NCI-H2081 (cell line): ENCODE measurements at regions not wholly inside any gene's neighbourhood (a gene's known extent, or its start where the extent isn't known, plus 50 kb on each side); places are given as distances from the start of the nearest gene placed in this dataset.

ENCODE experiments used
- DNase-seq, 2 experiments: peaks; one replicate each; lab custom pipeline; 2025; lab: John Stamatoyannopoulos, UW

DNA sequence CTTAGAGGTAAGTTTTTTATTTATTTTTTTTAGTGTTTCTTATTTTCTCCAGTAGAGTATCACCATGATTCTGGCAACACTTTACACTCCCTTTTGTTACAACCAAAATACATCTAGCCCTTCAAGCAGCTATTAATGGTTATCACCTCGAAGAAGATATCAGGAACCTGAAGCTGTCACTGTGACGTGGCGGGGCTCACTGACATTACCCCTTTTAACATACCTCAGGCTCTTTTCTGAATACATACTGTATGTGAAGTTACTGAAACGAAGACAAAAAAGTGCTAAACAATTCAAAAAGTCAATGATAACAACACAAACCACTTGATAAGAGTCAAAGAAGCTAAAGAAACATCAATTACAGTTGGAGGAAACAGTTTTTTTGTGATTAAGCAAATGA is 1218.7 kb downstream of the EFNB2 start:
- DNase-seq: no peak

DNA sequence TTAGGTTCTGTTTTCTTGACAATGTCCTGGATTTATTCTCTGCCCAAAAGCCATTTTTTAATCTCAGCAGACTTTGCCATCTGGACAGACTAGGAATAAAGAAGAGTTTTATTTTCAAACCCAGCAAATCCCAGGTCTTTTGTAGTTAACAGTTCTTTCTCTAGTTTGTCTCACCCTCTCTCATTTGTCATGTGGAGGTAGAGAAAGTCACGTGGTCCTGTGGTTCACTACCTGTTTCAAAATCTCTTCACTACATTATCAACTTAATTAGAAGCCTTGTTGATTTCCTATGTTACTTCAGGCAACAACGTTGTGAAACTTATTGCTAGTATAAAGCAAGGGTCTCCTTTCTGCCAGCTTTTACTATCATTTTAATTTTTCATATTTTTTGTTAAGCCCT is 1222.6 kb downstream of the EFNB2 start:
- DNase-seq: no peak

DNA sequence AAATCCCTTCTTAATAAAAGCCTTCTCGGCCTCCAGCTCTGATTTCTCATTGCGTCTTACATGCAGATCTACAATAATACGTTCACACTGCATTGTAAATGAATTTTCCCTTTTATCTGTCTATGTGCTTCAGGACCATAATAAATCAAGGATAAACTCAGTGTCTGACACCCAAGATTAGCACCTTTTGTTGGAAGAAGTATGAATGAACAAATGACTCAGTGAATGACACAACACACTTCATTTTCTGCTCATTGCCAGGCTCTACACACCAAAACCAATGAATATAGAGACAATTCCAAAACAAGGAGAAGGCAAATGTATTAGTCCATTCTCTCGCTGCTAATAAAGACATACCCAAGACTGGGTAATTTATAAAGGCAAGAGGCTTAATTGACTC is 1224.4 kb downstream of the EFNB2 start:
- DNase-seq: no peak

DNA sequence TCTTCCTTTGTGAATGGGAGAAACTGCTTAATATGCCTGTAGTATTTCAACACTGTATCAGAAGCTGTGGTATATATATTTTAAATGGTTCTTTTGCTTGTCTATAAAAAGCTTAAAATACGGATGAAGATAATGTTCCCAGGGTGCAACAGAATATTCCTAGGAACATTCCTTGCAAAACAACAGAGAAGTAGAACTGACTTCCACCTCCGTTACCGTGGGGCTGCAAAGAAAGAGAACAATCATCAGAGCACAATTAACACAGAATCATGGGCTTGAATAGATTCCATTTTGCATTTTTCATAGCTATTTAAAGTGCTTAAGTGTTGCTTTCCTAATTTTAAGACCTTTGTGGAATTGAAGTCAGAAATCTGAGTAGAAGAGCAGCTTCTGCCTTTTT is 1227.7 kb downstream of the EFNB2 start:
- no peak for DNase-seq

DNA sequence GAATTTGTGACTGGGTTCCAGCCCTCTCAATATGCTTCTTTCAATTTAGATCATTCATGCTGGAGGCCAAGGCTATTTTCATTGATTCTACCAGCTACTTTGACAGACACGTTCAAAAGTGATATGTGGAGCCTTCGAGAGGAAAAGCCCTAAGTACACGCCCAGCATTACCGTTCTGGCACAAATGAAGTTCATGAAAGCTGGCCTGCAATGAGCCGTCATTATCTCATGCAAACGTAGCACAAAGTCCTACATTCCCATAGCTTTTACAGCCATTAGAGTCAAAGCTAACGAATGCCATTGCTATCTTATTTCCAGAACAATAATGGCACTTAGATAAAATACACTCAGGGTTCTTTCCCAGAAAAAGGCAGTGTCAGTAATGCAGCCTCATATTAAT is 1237.6 kb downstream of the EFNB2 start:
- no peak for DNase-seq

DNA sequence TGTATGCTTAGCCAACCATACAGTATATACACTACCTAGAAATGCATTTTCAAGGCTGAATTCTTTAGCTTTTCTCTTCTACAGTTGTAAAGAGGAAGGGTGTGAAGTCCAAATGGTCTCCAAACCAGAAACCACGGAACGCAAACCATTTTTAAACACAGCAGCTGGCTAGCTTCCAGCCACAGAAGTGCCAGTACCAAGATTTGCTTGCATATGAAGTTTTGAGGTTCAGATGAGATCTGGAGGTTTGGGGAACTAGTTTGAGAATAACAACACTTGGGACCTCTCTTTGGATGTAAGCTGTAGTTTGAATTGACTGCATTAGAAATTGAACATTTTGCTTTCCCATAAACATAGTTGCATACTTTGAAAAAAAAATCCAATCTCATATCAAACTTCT is 1243.5 kb downstream of the EFNB2 start:
- DNase-seq: no peak

DNA sequence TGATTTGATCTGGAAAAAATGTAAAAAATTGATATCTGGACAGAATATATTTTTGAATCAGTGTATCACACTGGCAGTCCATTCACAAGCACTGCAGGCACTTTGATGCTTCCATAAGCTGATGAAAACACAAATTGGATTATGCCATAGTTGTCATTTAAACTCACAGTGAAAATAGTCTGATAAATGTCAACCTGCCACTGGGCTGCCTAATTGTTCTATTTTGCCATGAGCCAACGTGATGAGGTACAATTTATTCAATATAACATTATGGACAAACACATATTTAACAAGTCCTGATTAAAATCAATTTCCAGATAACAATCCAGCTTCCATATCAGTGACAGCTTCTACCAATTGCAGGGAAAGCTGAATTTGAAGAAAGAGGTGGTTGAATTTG is 1244.9 kb downstream of the EFNB2 start:
- no peak for DNase-seq

DNA sequence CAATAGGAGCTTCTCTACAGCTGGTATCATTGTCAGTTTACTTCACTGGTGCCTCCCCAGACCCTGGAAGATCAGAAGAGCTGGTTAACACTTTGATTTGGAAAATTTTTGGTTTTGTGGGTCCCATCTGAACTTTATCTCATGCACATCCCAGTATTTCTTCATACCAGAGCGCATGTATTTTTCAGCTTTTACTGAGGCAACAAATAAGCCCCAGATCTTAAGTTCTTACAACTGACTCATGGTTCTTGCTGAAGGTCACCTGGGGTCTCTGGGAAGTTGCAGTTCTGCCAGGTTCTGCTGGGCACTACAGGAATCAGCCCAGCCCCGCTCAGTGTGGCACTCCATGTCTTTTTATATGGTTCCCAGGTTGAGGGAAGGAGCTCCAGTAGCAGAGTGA is 1249.9 kb downstream of the EFNB2 start:
- no peak for DNase-seq

DNA sequence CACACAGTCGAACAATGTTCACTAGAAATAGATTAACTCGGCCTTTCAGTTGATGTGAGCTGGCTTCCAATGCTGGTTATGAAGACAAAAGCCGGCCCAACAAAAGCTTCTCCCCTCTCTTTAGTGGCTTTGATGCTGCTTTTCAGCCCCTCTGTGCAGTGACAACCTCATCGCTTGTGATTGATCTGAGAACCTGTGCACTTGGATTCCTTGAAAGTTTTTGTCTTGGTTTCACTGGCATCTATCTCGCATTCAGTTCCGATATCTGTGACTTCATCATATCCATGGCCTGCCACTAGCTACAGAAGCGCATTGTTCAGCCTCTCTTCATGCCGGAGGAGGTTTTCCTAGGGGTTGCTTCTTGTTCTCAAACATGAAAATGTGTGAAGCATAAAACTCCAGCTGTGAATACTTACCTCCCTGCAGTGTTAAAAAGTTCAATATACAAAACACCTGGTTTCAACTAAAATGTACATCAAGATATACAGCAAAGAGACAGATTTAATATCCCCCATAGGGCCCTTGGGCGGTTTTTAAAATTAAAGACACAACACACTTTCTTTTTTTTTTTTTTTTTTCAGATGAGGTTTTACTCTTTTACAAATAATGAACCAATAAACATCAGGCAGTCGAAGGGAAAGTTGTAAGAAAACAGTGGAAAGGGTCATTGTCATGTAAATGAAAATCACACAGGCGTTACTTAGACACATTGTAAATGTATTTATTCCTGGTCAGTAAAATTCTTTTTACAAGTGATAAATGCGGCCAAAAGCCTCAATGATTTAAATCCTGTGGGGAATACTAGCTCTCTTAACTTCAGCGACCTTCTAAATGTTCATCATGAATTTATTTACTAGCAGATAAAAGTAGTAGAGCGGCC is 1252.8 kb downstream of the EFNB2 start:
- no peak for DNase-seq

DNA sequence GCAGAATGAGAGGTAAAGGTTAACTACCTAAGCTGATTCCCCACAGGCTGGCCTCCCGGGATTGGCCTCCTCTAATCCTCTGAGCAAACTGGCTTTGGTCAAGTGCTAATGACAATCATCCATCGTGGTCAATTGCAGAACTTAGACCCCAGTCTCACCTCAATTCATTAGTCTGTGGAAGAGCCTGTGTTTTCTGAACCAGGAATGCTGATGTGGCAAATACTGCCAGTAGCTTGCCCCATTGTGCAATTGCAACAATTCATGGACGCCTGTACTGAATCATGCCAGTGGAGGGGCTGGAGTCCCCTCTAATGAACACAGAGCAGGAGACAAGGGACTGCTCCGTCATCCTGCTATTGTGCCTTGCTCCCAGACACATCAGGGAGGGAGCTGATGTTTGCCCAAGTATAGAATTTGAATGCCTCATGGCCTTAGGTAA is 1256.5 kb downstream of the EFNB2 start:
- DNase-seq: no peak

DNA sequence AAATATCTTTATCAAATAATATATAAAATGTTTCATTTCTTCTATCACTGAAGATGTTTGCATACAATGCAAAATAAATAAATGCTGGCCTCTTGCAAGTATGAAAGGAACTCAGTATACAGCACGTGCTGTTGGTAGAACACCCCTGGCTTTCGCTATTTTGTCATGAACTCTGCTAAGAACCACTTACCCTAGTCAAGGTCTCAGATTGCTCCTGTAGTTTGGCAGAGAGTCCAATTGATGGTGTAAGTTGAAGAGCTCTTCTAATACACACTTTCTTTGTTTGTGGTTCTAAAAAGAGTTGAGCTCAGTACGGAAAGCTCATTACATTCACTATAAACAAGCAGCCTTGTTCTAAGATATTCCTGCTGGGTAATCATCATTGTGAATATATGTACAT is 1258.9 kb downstream of the EFNB2 start:
- DNase-seq: no peak

DNA sequence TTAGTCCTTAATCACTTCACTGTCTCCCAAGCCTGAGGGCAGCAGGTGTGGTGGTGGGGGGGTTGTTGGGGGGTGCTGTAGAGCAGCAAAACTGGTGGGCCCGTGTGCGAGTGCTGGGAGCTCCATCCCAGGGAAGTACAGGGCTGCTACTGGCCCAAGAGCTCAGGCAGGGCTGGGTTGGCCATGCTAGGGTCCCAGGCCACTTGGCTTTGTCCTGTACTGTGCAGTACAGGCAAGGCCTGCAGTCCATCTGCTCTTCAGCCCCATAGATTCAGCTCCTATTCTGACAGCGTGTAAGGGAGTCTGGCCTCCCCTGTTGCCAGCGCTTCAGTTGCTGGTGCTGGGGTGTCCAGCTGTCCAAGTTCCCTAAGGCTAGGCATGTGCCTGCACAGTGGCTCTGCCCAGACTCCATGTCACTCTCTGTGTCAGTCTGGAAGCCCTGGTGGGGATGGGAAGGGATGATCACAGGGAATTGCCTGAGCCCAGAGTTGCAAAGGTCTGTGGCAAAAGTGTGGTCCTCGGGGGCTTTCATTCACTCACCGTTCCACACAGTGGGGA is 1261.7 kb downstream of the EFNB2 start:
- DNase-seq: no peak

DNA sequence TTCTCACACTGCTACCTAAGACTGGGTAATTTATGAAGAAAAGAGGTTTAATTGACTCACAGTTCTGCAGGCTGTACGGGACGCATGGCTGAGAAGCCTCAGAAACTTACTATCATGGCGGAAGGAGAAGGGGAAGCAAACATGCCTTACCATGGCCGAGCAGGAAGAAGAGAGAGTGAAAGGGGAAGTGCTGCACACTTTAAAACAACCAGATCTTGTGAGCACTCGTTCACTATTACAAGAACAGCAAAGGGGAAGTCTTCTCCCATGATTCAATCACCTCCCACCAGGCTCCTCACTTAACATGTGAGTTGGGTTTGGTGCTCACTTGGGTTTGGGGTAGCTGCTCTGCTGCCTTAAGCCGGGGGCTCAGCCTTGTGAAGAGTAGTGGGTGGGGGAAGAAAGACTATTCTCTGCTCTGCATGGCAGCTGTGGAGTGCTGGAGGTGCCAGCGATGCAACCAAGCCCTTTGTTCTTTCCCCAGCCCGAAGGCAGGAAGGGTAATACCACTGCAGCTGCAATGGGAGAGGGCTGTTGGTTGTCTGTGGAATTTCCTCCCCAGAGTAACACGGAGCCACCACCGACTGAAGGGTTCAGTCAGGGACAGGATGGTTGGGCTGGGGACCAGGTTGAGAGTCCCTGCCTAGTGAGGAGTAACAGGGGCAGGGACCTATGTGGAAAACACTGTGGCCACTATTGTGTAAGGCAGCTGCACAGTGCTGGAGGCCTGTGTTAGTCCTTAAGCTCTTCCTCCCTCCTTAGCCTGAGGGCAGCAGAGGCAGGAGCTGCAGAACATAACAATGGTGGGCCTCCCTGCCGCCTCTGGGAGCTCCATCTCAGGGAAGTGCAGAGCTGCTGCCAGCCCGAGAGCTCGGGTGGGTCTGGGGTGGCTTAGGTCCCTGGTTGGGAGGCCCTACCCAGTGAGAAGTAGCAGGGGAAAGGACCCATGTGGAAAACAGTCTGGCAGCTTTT is 1262.5 kb downstream of the EFNB2 start:
- no peak for DNase-seq

DNA sequence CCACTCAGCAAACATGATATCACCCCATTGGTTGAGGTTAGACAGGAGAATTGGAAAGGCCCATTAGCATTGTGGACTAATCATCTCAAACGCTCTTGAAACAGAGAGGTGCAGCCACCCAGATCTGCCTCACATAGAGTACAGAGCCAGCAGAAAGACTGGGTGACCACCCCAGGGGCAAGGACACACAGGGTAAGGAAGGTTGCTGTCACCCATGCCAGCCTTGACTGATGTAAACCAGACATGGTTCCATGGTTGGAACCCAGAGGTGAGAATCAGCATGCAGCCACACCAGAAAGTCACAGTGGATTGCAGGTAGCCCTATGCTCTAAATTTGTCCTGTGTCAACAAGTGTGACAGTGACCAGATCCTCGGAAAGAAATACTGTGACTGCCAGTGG is 1268.8 kb downstream of the EFNB2 start:
- DNase-seq: no peak

DNA sequence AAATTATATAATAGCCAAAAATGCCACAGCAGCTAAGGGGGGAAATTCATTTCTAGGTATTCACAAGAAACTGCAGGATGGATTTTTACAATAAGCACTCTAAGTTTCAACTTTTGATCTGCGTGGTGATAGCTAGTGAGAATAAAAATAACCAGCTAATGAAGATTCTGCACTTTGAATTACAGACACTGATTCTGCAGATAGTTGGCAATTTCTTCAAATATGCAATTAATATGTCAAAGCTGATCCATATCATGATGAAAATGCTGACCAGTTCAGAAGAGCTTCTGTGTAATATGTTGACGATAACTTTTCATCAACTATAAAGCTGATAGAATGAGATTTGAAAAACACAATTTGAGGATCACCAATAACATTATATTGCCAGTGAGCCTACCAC is 1272.9 kb downstream of the EFNB2 start:
- no peak for DNase-seq

DNA sequence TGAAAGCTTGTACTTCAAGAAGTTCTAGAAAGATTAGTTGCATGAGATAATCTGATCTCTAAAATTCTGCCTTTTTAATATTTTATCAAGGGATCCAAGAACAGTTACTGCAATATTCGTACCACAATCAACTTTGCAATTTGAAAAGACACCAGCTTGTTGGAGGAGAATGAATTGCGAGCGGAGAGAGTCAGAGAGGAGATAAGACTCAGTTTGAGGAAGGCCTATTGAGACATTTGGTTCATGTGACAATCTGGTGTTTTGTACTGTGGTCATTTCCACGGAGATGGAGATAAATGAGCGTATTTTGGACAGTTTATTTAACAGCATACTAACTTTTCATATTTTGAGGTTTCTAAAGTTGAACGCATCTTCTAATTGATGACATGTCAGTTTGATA is 1276.0 kb downstream of the EFNB2 start:
- no peak for DNase-seq

DNA sequence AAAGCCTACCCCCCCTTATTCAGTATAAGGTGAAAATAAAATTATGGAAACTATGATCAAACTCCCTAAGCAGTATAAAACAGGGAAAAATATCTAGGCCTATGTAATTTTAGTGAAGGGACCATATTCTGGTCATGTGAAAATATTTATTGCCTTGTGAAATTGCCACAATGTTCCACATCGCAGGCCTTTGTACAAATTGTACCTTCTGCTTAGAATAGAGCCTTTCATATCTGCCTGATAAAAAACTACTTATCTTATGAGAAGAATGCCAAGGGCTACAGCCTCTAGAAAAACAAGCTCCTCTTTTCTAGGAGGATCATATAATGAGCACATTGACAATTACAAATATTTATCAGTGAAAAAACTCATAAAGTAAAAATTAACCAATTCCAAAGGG is 1280.0 kb downstream of the EFNB2 start:
- DNase-seq: no peak

DNA sequence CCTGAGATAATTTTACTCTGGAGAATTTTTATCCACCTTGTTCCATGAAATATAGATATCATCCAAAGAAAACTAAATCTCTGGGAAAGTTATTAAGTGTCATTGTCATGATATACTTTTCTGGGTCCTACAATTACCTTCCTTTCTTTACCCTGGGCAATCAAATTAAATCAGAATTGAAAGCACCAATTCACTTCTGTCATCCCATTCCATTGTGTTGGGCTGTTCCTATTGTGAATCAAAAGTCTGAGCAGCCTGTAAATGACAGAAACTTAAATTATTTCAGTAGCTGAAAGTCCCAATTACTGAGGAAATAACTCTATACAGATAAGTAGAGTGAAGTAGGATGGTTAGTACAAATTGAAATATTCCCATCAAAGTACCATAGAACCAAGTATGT is 1284.2 kb downstream of the EFNB2 start:
- no peak for DNase-seq

DNA sequence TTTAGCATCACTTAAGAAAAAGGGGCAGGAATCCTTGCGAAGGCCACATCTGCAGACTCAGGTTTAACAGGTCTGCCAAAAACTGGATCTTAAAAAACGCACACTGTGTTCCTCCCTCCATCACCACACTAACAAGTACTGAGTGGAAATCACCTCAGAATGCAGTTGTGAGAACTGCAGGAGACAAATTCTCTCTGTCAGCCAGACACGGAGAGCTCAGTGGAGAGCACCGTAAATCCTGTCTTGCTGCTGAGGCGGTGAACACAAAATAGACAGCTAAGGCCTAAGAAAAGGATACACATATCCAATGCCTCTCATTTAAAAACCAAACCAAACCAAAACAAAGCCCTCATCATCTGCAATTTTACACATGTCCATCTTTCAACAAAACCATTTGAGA is 1287.6 kb downstream of the EFNB2 start:
- DNase-seq: peak in 1 of 2 experiments; percentile 43

DNA sequence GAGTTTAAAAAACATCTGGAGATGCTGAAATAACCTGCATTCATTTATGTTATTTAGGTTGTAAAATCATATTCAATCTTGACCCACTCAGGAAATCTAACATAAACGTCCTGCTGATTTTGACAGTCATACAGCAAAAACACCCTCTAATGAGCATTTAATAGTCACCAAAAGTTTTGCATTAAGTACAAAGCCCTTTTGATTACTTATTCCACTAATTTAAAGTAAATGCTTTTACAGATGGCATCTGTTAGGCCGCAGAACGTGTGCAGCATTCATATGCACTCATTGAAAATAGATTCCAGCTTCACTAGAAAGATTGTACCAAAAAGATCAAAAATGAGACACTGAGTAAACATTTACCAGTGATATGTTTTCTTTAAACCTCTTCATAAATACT is 1295.1 kb downstream of the EFNB2 start:
- DNase-seq: no peak

DNA sequence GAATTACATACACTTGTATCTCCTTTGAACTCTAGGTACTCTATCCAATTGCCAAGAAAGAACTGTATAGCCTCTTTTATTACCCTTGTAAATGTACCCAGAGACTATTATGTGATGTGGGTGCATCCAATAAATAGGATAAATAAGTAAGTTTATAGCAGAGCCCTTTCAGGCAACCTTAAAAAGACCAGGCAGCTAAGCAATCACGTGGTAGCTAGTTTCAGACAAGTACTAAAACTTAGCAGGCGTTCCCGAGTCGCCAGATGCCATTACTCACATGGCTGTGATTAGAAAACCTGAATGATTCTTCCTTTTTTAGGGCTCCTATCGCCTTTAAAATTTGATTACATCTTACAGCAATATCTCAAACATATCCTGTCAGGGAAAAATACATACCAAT is 1303.0 kb downstream of the EFNB2 start:
- no peak for DNase-seq

DNA sequence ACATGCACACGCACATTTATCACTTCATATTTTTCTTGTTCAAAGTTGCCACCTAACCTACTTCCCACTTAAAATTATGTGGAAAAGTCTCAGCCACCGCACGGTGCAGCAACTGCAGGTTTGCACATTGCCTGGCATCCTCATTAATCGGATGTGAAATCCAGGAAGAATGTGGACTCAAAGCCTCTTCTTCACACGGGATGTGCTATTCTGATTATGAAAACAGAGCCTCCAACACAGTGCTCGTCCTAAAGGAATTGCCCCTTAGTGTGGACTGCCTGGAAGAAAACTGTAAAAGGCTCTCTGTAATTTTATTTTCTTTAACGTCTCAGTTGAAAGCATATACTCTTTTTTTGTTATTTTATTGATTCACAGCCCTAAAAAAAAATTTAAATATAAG is 1303.5 kb downstream of the EFNB2 start:
- DNase-seq: no peak

DNA sequence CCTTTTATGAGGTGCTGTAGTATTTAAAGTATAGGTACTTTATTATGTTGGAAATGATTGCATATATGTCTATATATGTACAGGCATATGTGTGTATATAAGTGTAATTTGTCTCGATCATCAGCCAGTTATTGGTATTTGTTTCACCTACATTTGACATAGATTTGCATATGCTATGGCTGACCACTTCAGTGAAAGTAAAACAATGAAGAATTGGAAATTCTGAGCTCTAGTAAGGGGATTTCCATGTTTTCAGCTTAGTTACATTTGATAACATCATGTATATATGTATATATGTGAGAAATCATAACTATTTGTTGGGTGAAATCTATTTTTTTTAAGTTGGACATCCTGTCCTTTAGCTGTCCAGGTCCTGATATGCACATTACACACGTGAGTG is 1303.9 kb downstream of the EFNB2 start:
- no peak for DNase-seq
